ENCODE measurements at regions not wholly inside any gene's neighbourhood (a gene's known extent, or its start where the extent isn't known, plus 50 kb on each side); places are given as distances from the start of the nearest gene placed in this dataset.

DNA sequence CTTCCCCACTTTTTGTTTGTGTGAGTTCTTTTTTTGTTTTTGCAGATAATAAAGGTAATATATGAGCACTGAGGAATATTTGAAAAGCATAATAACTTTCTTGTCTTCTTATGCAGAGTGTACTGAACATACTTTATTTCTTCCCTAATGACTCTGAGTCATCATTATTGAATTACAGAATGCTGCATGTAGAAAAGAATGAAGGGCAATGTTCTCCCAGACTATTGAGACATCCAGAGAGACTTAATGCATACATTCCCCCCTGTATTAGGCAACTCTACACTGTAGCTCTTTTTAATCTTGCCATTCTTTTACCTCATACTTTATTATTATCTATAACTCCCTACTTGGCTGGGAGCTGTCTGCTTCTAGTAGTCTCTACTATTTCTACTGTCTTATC lies 240.5 kb upstream of the ANKRD50 start:
- DNase-seq (ENCODE audit: low read depth): peak; percentile 30
- TF ChIP-seq, protein P1, sequence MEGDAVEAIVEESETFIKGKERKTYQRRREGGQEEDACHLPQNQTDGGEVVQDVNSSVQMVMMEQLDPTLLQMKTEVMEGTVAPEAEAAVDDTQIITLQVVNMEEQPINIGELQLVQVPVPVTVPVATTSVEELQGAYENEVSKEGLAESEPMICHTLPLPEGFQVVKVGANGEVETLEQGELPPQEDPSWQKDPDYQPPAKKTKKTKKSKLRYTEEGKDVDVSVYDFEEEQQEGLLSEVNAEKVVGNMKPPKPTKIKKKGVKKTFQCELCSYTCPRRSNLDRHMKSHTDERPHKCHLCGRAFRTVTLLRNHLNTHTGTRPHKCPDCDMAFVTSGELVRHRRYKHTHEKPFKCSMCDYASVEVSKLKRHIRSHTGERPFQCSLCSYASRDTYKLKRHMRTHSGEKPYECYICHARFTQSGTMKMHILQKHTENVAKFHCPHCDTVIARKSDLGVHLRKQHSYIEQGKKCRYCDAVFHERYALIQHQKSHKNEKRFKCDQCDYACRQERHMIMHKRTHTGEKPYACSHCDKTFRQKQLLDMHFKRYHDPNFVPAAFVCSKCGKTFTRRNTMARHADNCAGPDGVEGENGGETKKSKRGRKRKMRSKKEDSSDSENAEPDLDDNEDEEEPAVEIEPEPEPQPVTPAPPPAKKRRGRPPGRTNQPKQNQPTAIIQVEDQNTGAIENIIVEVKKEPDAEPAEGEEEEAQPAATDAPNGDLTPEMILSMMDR (conservative IDR thresholded peaks at IDR 0.05; ENCODE audit: low read depth, low read length): no peak
- no peak overlapping the region for H3K4me3 ChIP-seq (ENCODE audit: low read depth, low read length)

GRCh38 chr4:124952601-124953000 lies 240.1 kb upstream of the ANKRD50 start:
- DNase-seq (ENCODE audit: low read depth): no peak
- H3K4me3 ChIP-seq (ENCODE audit: low read depth, low read length): no peak overlapping the region
- TF ChIP-seq, protein P1 (conservative IDR thresholded peaks at IDR 0.05; ENCODE audit: low read depth, low read length): no peak

DNA sequence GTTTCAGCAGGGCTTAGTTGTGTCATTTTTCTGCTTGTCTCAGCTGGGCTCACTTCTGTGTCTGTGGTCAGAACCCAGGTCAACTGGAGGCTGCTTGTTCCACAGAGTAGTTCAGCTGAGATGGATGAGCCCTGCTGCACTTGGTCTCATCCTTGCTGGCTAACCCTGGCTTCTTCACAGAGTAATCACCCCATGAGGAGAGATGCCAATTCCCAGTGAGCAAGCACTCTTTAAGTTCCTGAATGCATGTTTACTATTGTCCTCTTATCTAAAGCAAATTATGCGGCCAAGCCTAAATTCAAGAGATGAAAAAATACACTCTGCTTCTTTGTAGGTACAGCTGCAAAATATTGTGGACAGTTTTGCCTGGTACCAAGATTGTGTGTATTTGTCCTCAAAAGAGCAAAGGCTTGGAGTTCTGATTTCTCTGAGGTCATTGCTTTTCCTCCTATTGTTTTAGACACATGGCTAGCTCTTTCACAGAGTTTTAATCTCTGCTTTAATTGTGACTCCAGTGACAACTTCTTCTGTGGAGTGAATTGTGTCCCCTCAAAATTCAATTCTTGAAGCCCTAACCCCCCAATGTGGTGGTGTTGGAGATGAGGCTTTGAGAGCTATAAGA lies 236.6 kb upstream of the ANKRD50 start:
- peak; percentile 59 for DNase-seq (ENCODE audit: low read depth)
- TF ChIP-seq, protein P1 (conservative IDR thresholded peaks at IDR 0.05; ENCODE audit: low read depth, low read length): no peak
- no peak overlapping the region for H3K4me3 ChIP-seq (ENCODE audit: low read depth, low read length)

GRCh38 chr4:124947622-124948265 lies 235.2 kb upstream of the ANKRD50 start:
- H3K4me3 ChIP-seq (ENCODE audit: low read depth, low read length): no peak overlapping the region
- TF ChIP-seq, protein P1 (conservative IDR thresholded peaks at IDR 0.05; ENCODE audit: low read depth, low read length): no peak
- no peak for DNase-seq (ENCODE audit: low read depth)

DNA sequence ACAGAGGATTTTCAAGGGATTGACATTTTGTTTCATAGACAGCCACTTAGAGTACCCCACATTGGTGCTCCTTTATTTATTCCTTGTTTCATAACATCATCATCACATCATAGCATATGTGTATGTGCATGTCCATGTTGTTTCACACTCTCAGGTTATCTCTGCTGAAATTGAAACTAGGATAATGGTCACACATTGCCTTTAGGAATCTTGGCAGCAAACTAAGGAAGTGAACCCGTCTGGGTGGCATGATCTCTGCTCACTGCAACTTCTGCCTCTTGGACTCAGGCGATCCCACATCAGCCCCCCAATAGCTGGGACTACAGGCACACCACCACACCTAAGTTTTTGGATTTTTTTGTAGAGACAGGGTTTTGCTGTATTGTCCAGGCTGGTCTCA lies 234.2 kb upstream of the ANKRD50 start:
- no peak for DNase-seq (ENCODE audit: low read depth)
- no peak overlapping the region for H3K4me3 ChIP-seq (ENCODE audit: low read depth, low read length)
- TF ChIP-seq, protein P1 (conservative IDR thresholded peaks at IDR 0.05; ENCODE audit: low read depth, low read length): no peak

GRCh38 chr4:124945422-124945821 lies 232.9 kb upstream of the ANKRD50 start:
- H3K4me3 ChIP-seq (ENCODE audit: low read depth, low read length): no peak overlapping the region
- TF ChIP-seq, protein P1 (conservative IDR thresholded peaks at IDR 0.05; ENCODE audit: low read depth, low read length): no peak
- DNase-seq (ENCODE audit: low read depth): no peak

- no peak overlapping the region for H3K4me3 ChIP-seq (ENCODE audit: low read depth, low read length)
- TF ChIP-seq, protein P1 (conservative IDR thresholded peaks at IDR 0.05; ENCODE audit: low read depth, low read length): peak; percentile 18
- DNase-seq (ENCODE audit: low read depth): no peak
Measured at GRCh38 chr4:124943938-124944337, 231.4 kb upstream of the ANKRD50 start.

Data from epithelial cell of proximal tubule (primary cell).